ENCODE measurements at regions not wholly inside any gene's neighbourhood (a gene's known extent, or its start where the extent isn't known, plus 50 kb on each side); places are given as distances from the start of the nearest gene placed in this dataset.

GRCh38 chr1:29849991-29850757 lies 613.9 kb downstream of the PTPRU start:
- H3K27me3 ChIP-seq = no peaks in the 10 kb centered on the region

GRCh38 chr1:29849038-29849750 lies 612.9 kb downstream of the PTPRU start:
- H3K27ac ChIP-seq = no peak overlapping the region
- no peak for DNase-seq
- intact Hi-C loops (cut with DNase I) = no loop called here
- no peaks in the 10 kb centered on the region for H3K27me3 ChIP-seq
- no peaks in the 10 kb centered on the region for H3K4me1 ChIP-seq (ENCODE audit: insufficient read depth)
- TF ChIP-seq CTCF (IDR thresholded peaks at IDR 0.05) (no peak), EP300 (IDR thresholded peaks at IDR 0.05) (no peak), POLR2A (IDR thresholded peaks at IDR 0.05) (no peak)
- no peaks in the 10 kb centered on the region for H3K36me3 ChIP-seq
- no peak overlapping the region for H3K4me3 ChIP-seq
- no peaks in the 10 kb centered on the region for H3K9me3 ChIP-seq
- 70 to 73% (median 71%) methylated on average over 10 of the region's 10 CpGs for WGBS, 3 donors

More at GRCh38 chr1:29849991-29850757, 613.9 kb downstream of the PTPRU start:
- TF ChIP-seq POLR2A (IDR thresholded peaks at IDR 0.05) (no peak), EP300 (IDR thresholded peaks at IDR 0.05) (no peak), CTCF (IDR thresholded peaks at IDR 0.05) (no peak)
- no peaks in the 10 kb centered on the region for H3K36me3 ChIP-seq
- no peak overlapping the region for H3K27ac ChIP-seq
- H3K4me3 ChIP-seq = no peak overlapping the region
- 27 to 31% (median 28%) methylated on average over 14 of the region's 14 CpGs for WGBS, 3 donors
- intact Hi-C loops (cut with DNase I) = no loop called here
- no peak for DNase-seq
- H3K9me3 ChIP-seq = no peaks in the 10 kb centered on the region
- no peaks in the 10 kb centered on the region for H3K4me1 ChIP-seq (ENCODE audit: insufficient read depth)

- no peaks in the 10 kb centered on the region for H3K36me3 ChIP-seq
- TF ChIP-seq EP300 (IDR thresholded peaks at IDR 0.05) = no peak
- no peak for TF ChIP-seq POLR2A (IDR thresholded peaks at IDR 0.05)
- TF ChIP-seq CTCF (IDR thresholded peaks at IDR 0.05) = no peak
- 62 to 67% (median 66%) methylated on average over 12 of the region's 12 CpGs for WGBS, 3 donors
- intact Hi-C loops (cut with DNase I) = no loop called here
- no peak overlapping the region for H3K27ac ChIP-seq
- H3K4me1 ChIP-seq (ENCODE audit: insufficient read depth) = no peaks in the 10 kb centered on the region
- H3K4me3 ChIP-seq = no peak overlapping the region
- H3K27me3 ChIP-seq = no peaks in the 10 kb centered on the region
- DNase-seq = no peak
- no peaks in the 10 kb centered on the region for H3K9me3 ChIP-seq
Measured at GRCh38 chr1:29845910-29846309, 609.6 kb downstream of the PTPRU start.

GRCh38 chr1:29842130-29842529 lies 605.8 kb downstream of the PTPRU start:
- H3K4me3 ChIP-seq = no peak overlapping the region
- intact Hi-C loops (cut with DNase I) = no loop called here
- TF ChIP-seq CTCF (IDR thresholded peaks at IDR 0.05) (no peak), POLR2A (IDR thresholded peaks at IDR 0.05) (no peak), EP300 (IDR thresholded peaks at IDR 0.05) (no peak)
- no peaks in the 10 kb centered on the region for H3K9me3 ChIP-seq
- H3K36me3 ChIP-seq = no peaks in the 10 kb centered on the region
- H3K27me3 ChIP-seq = no peaks in the 10 kb centered on the region
- no peaks in the 10 kb centered on the region for H3K4me1 ChIP-seq (ENCODE audit: insufficient read depth)
- 58 to 73% (median 66%) methylated on average over 1 of the region's 1 CpG for WGBS, 3 donors
- DNase-seq = no peak
- no peak overlapping the region for H3K27ac ChIP-seq

All from ovary (tissue), 7 donors.